GM12874 (cell line): ENCODE measurements at regions not wholly inside any gene's neighbourhood (a gene's known extent, or its start where the extent isn't known, plus 50 kb on each side); places are given as distances from the start of the nearest gene placed in this dataset.

Source experiments
- TF ChIP-seq, protein P1 (sequence below): IDR thresholded peaks from 2 replicates; pipeline ENCODE4 v1.5.1; 2011; ENCODE audit warnings: low read depth, mild to moderate bottlenecking, control low read depth, low read length, moderate library complexity; ENCODE audit not compliant: insufficient read depth

DNA sequence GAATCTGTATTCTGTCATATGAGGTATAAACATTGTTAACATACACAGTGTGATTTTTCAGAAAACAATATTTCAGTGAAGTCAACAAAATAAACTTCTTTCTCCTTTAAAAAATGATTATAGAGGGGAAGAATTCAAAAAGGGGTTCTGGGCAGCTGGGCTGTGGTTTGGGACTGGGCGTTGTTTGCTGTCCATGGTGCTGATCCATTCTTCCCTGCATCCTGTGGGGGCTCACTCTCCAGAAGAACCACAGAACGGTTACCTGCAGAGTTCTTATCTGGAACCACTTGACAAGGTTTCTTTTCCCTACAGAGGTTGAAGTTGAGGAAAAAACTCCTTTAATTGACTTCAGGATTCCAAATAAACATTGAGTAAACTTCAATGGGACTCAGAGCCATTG, 1091.0 kb downstream of the CDH8 start:
- TF ChIP-seq, protein P1, sequence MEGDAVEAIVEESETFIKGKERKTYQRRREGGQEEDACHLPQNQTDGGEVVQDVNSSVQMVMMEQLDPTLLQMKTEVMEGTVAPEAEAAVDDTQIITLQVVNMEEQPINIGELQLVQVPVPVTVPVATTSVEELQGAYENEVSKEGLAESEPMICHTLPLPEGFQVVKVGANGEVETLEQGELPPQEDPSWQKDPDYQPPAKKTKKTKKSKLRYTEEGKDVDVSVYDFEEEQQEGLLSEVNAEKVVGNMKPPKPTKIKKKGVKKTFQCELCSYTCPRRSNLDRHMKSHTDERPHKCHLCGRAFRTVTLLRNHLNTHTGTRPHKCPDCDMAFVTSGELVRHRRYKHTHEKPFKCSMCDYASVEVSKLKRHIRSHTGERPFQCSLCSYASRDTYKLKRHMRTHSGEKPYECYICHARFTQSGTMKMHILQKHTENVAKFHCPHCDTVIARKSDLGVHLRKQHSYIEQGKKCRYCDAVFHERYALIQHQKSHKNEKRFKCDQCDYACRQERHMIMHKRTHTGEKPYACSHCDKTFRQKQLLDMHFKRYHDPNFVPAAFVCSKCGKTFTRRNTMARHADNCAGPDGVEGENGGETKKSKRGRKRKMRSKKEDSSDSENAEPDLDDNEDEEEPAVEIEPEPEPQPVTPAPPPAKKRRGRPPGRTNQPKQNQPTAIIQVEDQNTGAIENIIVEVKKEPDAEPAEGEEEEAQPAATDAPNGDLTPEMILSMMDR = no peak

DNA sequence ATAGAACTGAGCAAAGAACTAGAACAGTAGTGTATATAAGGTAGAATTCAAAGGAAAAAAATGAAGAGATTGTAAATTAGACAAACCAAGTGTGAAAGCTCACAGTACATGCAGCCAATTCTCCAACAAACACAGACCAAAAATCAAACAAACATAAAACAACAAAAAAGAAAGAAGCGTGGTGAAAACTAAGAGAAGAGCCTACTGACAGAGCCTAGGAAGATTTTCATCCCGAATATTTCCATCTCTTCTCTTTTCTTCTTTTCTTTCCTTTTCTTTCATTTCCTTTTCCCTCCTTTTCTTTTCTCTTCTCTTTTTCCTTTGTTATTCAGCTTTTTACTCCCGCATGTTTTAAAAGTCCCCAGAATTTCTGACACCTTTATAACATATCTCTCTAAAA, 1103.6 kb downstream of the CDH8 start:
- TF ChIP-seq, protein P1 = no peak

DNA sequence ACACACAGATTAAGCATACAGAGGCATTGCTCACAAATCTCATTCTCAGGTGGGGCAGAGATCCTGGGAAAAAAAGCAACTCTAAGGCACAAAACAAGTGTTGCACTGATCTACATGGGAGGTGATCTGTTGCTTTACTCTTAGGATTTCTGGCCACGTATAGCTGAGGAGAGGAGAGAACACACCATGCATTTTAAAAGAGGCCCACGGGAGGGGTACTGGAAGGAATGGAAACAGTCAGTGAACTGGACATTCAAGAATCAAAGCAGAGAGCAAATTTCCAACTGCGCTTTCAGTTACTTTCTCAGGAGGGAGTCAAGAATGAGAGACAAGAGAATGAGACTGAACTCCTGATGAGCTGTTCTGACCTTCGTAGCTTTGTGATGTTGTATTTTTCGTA, 1105.9 kb downstream of the CDH8 start:
- TF ChIP-seq, protein P1 = no peak

DNA sequence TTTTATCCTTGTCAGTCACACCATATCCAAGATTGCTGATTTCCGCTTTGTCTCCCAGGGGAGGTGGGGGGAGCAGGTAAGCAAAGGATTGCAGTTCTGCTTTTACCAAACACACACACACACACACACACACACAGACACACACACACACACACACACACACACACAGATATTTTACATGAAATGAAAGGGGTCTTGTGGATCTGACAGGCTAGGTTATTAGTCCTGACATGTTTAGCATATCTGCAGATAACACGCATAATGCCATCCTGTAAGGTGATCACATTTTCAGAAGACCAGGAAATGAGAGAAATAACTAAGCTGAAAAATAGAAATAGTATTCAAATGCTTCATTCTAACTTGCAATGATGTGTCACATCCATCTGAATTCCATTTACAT, 1113.3 kb downstream of the CDH8 start:
- TF ChIP-seq, protein P1 = no peak

DNA sequence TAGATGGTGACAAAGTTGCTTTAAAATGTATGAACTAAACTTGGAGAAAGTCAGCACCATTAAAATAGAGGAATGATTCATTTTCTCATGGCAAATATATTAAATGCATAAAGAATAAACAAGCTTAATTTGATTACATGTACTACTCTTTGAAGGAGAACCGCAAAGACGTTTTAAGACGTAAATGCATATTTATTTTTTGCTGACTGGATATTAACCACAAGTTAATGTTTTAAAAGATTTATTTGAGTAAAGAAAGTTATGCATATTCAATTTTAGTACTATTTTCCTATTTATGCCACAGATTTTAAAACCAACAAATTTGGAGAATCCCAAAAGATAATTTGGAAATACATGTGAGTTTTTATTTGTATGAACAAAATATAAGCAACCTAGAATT, 1121.9 kb downstream of the CDH8 start:
- TF ChIP-seq, protein P1 = no peak

DNA sequence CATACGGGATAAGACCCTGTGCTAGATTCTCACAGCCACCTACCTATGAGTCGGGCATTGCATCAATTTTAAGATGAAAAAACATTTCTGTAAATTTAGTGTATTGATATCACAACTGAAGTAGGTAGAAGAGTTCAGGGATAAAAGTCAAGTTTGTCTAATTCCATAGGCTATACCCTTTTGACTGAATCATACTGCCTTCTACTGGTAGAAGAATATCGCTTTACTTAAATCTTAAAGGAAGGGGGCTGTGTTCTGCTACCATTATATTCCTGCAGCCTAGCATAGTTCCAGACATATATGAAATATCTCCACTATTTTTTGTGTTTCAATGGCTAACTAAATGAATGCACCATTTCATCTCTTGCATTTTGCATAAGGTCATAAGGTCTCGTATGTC, 1128.6 kb downstream of the CDH8 start:
- TF ChIP-seq, protein P1 = no peak

DNA sequence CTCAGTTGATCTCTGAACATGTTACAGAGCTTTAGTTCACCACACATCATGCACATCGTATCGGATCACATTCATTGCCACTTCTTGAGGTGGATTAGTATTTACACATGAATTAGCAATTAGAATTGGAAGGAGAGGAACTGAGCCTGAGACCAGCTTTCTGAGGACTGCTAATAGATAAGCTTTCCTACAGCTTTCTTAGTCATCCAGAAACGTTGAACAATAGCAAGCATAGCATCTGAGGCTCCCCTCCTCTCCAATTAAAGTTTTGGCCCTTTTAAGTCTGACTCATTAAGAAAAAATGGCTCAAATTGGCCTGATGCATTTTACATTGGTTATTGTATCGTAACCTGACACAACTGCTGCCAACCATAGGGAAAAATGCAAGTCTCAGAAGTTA, 1130.4 kb downstream of the CDH8 start:
- TF ChIP-seq, protein P1 = no peak

DNA sequence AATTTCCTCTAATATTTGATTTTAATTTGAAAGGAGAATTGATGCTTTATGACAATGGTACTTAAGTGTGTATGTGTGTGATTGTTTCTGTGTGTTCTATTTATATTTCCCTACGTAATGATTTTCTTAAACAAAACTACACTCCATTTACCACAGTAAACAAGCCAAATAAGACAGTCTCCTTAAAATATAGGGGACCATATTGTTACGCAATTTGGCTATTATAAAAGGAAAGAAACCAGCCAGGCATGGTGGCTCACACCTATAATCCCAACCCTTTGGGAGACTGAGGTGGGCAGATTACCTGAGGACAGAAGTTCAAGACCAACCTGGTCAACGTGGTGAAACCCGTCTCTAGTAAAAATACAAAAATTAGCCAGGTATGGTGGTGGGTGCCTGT, 1134.1 kb downstream of the CDH8 start:
- TF ChIP-seq, protein P1 = no peak
